ENCODE measurements at regions not wholly inside any gene's neighbourhood (a gene's known extent, or its start where the extent isn't known, plus 50 kb on each side); places are given as distances from the start of the nearest gene placed in this dataset.

DNA sequence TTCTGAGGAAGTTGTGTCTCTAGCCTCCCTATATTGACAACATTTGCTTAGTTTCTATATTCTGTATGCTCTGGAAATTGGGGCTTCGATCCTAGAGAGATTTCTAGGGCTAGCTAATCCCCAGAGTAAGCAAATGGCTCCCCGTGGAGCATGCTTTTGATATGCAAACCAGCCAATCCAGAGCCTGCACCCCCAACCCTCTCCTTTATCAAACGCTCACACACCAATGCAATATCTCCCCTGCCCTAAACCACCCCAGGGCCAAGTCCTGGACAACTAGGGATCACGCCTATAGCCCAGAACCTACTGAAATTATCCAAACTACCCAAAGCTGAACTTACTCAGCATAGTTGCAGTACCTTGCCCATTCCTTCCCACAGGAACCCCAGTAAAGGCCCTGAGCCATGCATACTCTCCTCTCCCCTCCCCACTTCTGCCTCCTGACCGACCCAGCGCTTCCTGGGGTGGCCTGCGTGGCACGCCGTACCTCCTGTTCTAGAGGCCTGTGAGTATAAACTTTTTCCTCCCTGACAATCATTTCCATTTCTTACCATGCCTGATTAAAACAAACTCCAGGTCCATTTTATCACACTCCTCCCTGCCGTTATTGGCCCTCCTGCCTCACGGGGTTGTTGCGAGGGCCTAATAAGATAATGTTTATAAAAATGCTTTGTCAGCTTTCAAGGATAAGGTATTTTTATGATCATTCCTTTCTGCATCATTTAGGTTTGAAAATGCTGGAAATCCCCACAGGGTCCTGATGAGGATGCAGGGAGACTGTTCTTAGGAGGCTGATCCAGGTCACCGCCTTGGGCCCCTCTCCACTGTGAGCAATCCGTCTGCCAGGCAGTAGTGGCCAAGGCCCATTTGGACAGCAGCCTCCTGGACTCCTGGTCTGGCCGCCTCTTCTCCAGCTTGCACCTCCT, 102.7 kb downstream of the TENT5C start:
- Histone ChIP-seq H3K9ac (ENCODE audit: insufficient read depth in 1 of 2, low read depth in 2 of 2, low read length in 2 of 2) (peak overlapping the region; percentile 8 to 47; a peak in 3 of 4 replicates), H3K79me2 (ENCODE audit: control insufficient read depth, insufficient read depth, low read length) (no peaks in the 10 kb centered on the region), H3K27ac (ENCODE audit: extremely low read depth, low read depth, low read length) (peak overlapping the region; percentile 59), H4K20me1 (replicated peaks; ENCODE audit: control insufficient read depth, insufficient read depth, low read length) (no peaks in the 10 kb centered on the region), H2AFZ (ENCODE audit: low read depth, low read length) (peak overlapping the region; percentile 78), H3K9me1 (ENCODE audit: control insufficient read depth, insufficient read depth, low read length) (no peaks in the 10 kb centered on the region), H3K4me3 (no peak overlapping the region), H3K9me3 (replicated peaks; ENCODE audit: control insufficient read depth, insufficient read depth, low read depth, low read length) (peaks cover 20% of the 10 kb centered on the region), H3K36me3 (ENCODE audit: control insufficient read depth, insufficient read depth, low read length) (no peaks in the 10 kb centered on the region), H3K27me3 (ENCODE audit: control insufficient read depth in 2 of 2, insufficient read depth in 2 of 2, low read length in 2 of 2) (no peaks in the 10 kb centered on the region), H3K4me2 (ENCODE audit: insufficient read depth, low read length) (peak overlapping the region; percentile 57), H3K4me1 (replicated peaks in 1 of 2; ENCODE audit: control insufficient read depth in 2 of 2, insufficient read depth in 2 of 2, low read length in 2 of 2) (peaks cover 9 to 18% of the 10 kb centered on the region in 2 experiments; a peak in 3 of 5 replicates)
- DNase-seq (ENCODE audit: extremely low read depth in 1 of 4, low spot score in 3 of 4) (peak; percentile 39 to 85 (median 60)), ATAC-seq (peak; percentile 82), FAIRE-seq (peak; percentile 86)
- intact Hi-C loops (cut with micrococcal nuclease) = no loop called here
- ChIA-PET CTCF (ENCODE audit: low intra/inter-chr PET ratio) (no interaction called here), POLR2A (interaction anchor here (1.0 kb wide), 1 partner anchor 102 kb away, joined by 4 read pairs; the partner anchor contains the start of gene TENT5C)
- in situ Hi-C loops (cut with MboI) = no loop called here
- WGBS (ENCODE audit: insufficient coverage, low coverage, missing lambda C conversion rate) = 44% methylated on average over 15 of the region's 15 CpGs
- no TSS peak for BruUV-seq (replicated peaks)
- TF ChIP-seq CHCHD3 (CRISPR knock-in tag; IDR thresholded peaks at IDR 0.05) (no peak), MCM7 (IDR thresholded peaks at IDR 0.05) (no peak), HSF4 (CRISPR knock-in tag; IDR thresholded peaks at IDR 0.05; ENCODE audit: borderline replicate concordance) (no peak), ZNF274 (IDR thresholded peaks at IDR 0.05; ENCODE audit: borderline replicate concordance, low read depth, low read length) (no peak), CAMTA2 (CRISPR knock-in tag; conservative IDR thresholded peaks at IDR 0.05) (no peak), GTF2A2 (tag; IDR thresholded peaks at IDR 0.05) (no peak), NCOA4 (IDR thresholded peaks at IDR 0.05; ENCODE audit: partially characterized antibody) (no peak), TRIM24 (IDR thresholded peaks at IDR 0.05) (peak in 1 of 2 experiments; percentile 22; a peak in 1 of 4 replicates)
- TF ChIP-seq, protein P1, sequence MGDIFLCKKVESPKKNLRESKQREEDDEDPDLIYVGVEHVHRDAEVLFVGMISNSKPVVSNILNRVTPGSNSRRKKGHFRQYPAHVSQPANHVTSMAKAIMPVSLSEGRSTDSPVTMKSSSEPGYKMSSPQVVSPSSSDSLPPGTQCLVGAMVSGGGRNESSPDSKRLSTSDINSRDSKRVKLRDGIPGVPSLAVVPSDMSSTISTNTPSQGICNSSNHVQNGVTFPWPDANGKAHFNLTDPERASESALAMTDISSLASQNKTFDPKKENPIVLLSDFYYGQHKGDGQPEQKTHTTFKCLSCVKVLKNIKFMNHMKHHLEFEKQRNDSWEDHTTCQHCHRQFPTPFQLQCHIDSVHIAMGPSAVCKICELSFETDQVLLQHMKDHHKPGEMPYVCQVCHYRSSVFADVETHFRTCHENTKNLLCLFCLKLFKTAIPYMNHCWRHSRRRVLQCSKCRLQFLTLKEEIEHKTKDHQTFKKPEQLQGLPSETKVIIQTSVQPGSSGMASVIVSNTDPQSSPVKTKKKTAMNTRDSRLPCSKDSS (IDR thresholded peaks at IDR 0.05; ENCODE audit: low read depth, partially characterized antibody) = no peak
- TF ChIP-seq, protein P2, sequence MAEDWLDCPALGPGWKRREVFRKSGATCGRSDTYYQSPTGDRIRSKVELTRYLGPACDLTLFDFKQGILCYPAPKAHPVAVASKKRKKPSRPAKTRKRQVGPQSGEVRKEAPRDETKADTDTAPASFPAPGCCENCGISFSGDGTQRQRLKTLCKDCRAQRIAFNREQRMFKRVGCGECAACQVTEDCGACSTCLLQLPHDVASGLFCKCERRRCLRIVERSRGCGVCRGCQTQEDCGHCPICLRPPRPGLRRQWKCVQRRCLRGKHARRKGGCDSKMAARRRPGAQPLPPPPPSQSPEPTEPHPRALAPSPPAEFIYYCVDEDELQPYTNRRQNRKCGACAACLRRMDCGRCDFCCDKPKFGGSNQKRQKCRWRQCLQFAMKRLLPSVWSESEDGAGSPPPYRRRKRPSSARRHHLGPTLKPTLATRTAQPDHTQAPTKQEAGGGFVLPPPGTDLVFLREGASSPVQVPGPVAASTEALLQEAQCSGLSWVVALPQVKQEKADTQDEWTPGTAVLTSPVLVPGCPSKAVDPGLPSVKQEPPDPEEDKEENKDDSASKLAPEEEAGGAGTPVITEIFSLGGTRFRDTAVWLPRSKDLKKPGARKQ (CRISPR knock-in tag; IDR thresholded peaks at IDR 0.05) = no peak
- TF ChIP-seq, protein P3, sequence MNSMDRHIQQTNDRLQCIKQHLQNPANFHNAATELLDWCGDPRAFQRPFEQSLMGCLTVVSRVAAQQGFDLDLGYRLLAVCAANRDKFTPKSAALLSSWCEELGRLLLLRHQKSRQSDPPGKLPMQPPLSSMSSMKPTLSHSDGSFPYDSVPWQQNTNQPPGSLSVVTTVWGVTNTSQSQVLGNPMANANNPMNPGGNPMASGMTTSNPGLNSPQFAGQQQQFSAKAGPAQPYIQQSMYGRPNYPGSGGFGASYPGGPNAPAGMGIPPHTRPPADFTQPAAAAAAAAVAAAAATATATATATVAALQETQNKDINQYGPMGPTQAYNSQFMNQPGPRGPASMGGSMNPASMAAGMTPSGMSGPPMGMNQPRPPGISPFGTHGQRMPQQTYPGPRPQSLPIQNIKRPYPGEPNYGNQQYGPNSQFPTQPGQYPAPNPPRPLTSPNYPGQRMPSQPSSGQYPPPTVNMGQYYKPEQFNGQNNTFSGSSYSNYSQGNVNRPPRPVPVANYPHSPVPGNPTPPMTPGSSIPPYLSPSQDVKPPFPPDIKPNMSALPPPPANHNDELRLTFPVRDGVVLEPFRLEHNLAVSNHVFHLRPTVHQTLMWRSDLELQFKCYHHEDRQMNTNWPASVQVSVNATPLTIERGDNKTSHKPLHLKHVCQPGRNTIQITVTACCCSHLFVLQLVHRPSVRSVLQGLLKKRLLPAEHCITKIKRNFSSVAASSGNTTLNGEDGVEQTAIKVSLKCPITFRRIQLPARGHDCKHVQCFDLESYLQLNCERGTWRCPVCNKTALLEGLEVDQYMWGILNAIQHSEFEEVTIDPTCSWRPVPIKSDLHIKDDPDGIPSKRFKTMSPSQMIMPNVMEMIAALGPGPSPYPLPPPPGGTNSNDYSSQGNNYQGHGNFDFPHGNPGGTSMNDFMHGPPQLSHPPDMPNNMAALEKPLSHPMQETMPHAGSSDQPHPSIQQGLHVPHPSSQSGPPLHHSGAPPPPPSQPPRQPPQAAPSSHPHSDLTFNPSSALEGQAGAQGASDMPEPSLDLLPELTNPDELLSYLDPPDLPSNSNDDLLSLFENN (IDR thresholded peaks at IDR 0.05; ENCODE audit: low read depth in 2 of 2, low read length in 2 of 2) = no peak
- TF ChIP-seq, protein P4, sequence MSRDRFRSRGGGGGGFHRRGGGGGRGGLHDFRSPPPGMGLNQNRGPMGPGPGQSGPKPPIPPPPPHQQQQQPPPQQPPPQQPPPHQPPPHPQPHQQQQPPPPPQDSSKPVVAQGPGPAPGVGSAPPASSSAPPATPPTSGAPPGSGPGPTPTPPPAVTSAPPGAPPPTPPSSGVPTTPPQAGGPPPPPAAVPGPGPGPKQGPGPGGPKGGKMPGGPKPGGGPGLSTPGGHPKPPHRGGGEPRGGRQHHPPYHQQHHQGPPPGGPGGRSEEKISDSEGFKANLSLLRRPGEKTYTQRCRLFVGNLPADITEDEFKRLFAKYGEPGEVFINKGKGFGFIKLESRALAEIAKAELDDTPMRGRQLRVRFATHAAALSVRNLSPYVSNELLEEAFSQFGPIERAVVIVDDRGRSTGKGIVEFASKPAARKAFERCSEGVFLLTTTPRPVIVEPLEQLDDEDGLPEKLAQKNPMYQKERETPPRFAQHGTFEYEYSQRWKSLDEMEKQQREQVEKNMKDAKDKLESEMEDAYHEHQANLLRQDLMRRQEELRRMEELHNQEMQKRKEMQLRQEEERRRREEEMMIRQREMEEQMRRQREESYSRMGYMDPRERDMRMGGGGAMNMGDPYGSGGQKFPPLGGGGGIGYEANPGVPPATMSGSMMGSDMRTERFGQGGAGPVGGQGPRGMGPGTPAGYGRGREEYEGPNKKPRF (IDR thresholded peaks at IDR 0.05; ENCODE audit: low read depth, low read length) = no peak
